K562 (cell line): ENCODE measurements at regions not wholly inside any gene's neighbourhood (a gene's known extent, or its start where the extent isn't known, plus 50 kb on each side); places are given as distances from the start of the nearest gene placed in this dataset.

Experiments used
- ATAC-seq: fragments of 200-7000 bp; cut with Tn5 transposase; 3 replicates; pipeline ENCODE4 v1.9.1; 2020; ENCODE audit warnings: moderate library complexity
- BruUV-seq: library from RNA; stranded (reverse); fragments of 400-500 nt; replicated peaks from 2 replicates; lab custom pipeline; 2021; lab: Mats Ljungman, UMichigan
- CTCF ChIA-PET: fragments of 300-600 bp; formaldehyde crosslinking; extraction: SDS; loops from one replicate; lab custom pipeline; 2021; ENCODE audit warnings: low intra/inter-chr PET ratio; lab: Yijun Ruan, JAX
- POLR2A ChIA-PET: fragments of 300-600, 350-650 bp; sonication (Branson Sonifier 250); formaldehyde crosslinking; extraction: SDS; loops from one replicate; lab custom pipeline; 2021; ENCODE audit warnings: antibody characterized with exemption, inconsistent platforms; lab: Yijun Ruan, JAX
- DNase-seq, 4 experiments: peaks; one replicate each; pipeline versions ENCODE4 v3.0.0 to v3.0.0-alpha.2; 2011 to 2018; ENCODE audit warnings: low spot score in 3 of 4, mixed read lengths in 3 of 4; ENCODE audit errors: extremely low read depth in 1 of 4
- FAIRE-seq: peaks from 2 replicates; lab custom pipeline; 2011; peaks lifted over from hg19 to GRCh38; lab: Jason Lieb, UNC
- H2AFZ ChIP-seq: 2 replicates; pipeline ENCODE4 v1.6.0; 2011; ENCODE audit warnings: low read depth, low read length, control low read depth, inconsistent platforms
- H3K27ac ChIP-seq: fragments of 200-600 bp; 3 replicates; pipeline ENCODE4 v1.8.0; 2011; ENCODE audit warnings: low read depth, mild to moderate bottlenecking, control low read depth, inconsistent platforms, low read length, moderate library complexity, mixed read lengths; ENCODE audit errors: extremely low read depth
- H3K27me3 ChIP-seq, 2 experiments: fragments of 300-600 bp in 1 of 2; 2 replicates in 1 of 2; 3 replicates in 1 of 2; pipeline versions ENCODE4 v1.6.0 to v1.8.0; 2011; ENCODE audit warnings: inconsistent platforms in 2 of 2, low read length in 2 of 2, mild to moderate bottlenecking in 1 of 2, mixed read lengths in 1 of 2, moderate library complexity in 1 of 2; ENCODE audit not compliant: control insufficient read depth in 2 of 2, insufficient read depth in 2 of 2
- H3K36me3 ChIP-seq: fragments of 300-600 bp; 3 replicates; pipeline ENCODE4 v1.8.0; 2011; ENCODE audit warnings: mild to moderate bottlenecking, low read length, inconsistent platforms; ENCODE audit not compliant: control insufficient read depth, insufficient read depth
- H3K4me1 ChIP-seq, 2 experiments: fragments of 200-600 bp in 1 of 2; replicated peaks in 1 of 2; 2 replicates in 1 of 2; 3 replicates in 1 of 2; pipeline versions ENCODE4 v1.5.1 to v1.8.0; 2011; ENCODE audit warnings: inconsistent platforms in 2 of 2, low read length in 2 of 2, mild to moderate bottlenecking in 1 of 2, mixed read lengths in 1 of 2, moderate library complexity in 1 of 2; ENCODE audit not compliant: control insufficient read depth in 2 of 2, insufficient read depth in 2 of 2
- H3K4me2 ChIP-seq: 2 replicates; pipeline ENCODE4 v1.6.1; 2011; ENCODE audit warnings: low read length, control low read depth, inconsistent platforms, mixed read lengths; ENCODE audit not compliant: insufficient read depth
- H3K4me3 ChIP-seq: fragments of 200-600 bp; sonication (generic), shearing (Covaris generic); 2 replicates; pipeline ENCODE4 v1.5.1; 2016; ENCODE audit warnings: control low read depth, inconsistent platforms
- H3K79me2 ChIP-seq: fragments of 200-600 bp; 3 replicates; pipeline ENCODE4 v1.8.0; 2011; ENCODE audit warnings: low read length, inconsistent platforms; ENCODE audit not compliant: control insufficient read depth, insufficient read depth
- H3K9ac ChIP-seq, 2 experiments: 2 replicates each; pipeline versions ENCODE4 v1.6.0 to v1.6.1; 2011; ENCODE audit warnings: low read depth in 2 of 2, low read length in 2 of 2, control low read depth in 1 of 2, inconsistent platforms in 1 of 2, mild to moderate bottlenecking in 1 of 2, mixed read lengths in 1 of 2; ENCODE audit not compliant: insufficient read depth in 1 of 2
- H3K9me1 ChIP-seq: one replicate; pipeline ENCODE4 v1.6.0; 2011; ENCODE audit warnings: inconsistent platforms, mild to moderate bottlenecking, low read length, moderate library complexity; ENCODE audit not compliant: control insufficient read depth, insufficient read depth
- H3K9me3 ChIP-seq: replicated peaks from 2 replicates; pipeline ENCODE4 v1.5.1; 2011; ENCODE audit warnings: low read depth, low read length, inconsistent platforms; ENCODE audit not compliant: control insufficient read depth, insufficient read depth
- H4K20me1 ChIP-seq: replicated peaks from 2 replicates; pipeline ENCODE4 v1.6.1; 2011; ENCODE audit warnings: low read length, inconsistent platforms, mixed read lengths; ENCODE audit not compliant: control insufficient read depth, insufficient read depth
- CTBP1 ChIP-seq: fragments of 450-650 bp; IDR thresholded peaks from 2 replicates; pipeline ENCODE4 v1.6.1; 2016; ENCODE audit warnings: borderline replicate concordance
- CTCF ChIP-seq, 3 experiments: IDR thresholded peaks in 2 of 3; conservative IDR thresholded peaks in 1 of 3; 2 replicates each; pipeline ENCODE4 v1.5.1; 2011 to 2012; ENCODE audit warnings: low read length in 3 of 3, mild to moderate bottlenecking in 3 of 3, control low read depth in 2 of 3, improper control_type of control experiment in 1 of 3, inconsistent platforms in 1 of 3, low read depth in 1 of 3, mixed read lengths in 1 of 3, moderate library complexity in 1 of 3; ENCODE audit not compliant: insufficient read depth in 2 of 3
- ESRRA ChIP-seq: fragments of 450-650 bp; IDR thresholded peaks from 2 replicates; pipeline ENCODE4 v1.6.1; 2014; ENCODE audit warnings: low read depth, mild to moderate bottlenecking, moderate library complexity, borderline replicate concordance
- FIP1L1 ChIP-seq: fragments of 200-400 bp; formaldehyde crosslinking; IDR thresholded peaks from 2 replicates; pipeline ENCODE4 v1.6.1; 2018; ENCODE audit warnings: mild to moderate bottlenecking, low read depth, low read length; ENCODE audit not compliant: poor library complexity, severe bottlenecking
- HMGXB4 ChIP-seq: sonication (generic); formaldehyde crosslinking; IDR thresholded peaks from 2 replicates; pipeline ENCODE4 v1.8.1; 2023; ENCODE audit warnings: mild to moderate bottlenecking, missing genetic modification reagents
- MIER1 ChIP-seq: fragments of 450-650 bp; IDR thresholded peaks from 2 replicates; pipeline ENCODE4 v1.6.1; 2016; ENCODE audit warnings: antibody characterized with exemption, mild to moderate bottlenecking, low read depth
- RAD21 ChIP-seq, 2 experiments: fragments of 250-450 bp in 1 of 2; fragments of 450-650 bp in 1 of 2; sonication (Bioruptor Pico) in 1 of 2; formaldehyde crosslinking in 1 of 2; IDR thresholded peaks in 1 of 2; conservative IDR thresholded peaks in 1 of 2; 2 replicates each; pipeline versions ENCODE4 v1.4.0 to v1.8.0; 2020 to 2022; ENCODE audit warnings: mild to moderate bottlenecking in 2 of 2, moderate library complexity in 1 of 2
- YY1 ChIP-seq, 3 experiments: IDR thresholded peaks; 2 replicates each; pipeline ENCODE4 v1.6.1; 2011; ENCODE audit warnings: low read length in 2 of 3, mild to moderate bottlenecking in 2 of 3, moderate library complexity in 2 of 3, borderline replicate concordance in 1 of 3, control low read depth in 1 of 3, low read depth in 1 of 3; ENCODE audit not compliant: insufficient read depth in 3 of 3, insufficient replicate concordance in 2 of 3, control insufficient read depth in 1 of 3, insufficient read length in 1 of 3; ENCODE audit errors: extremely low read depth in 1 of 3
- ZNF354B ChIP-seq: fragments of 250-450 bp; sonication (Bioruptor Pico); IDR thresholded peaks from 2 replicates; pipeline ENCODE4 v1.4.0; 2020
- ZNF780A ChIP-seq: fragments of 250-450 bp; sonication (Bioruptor Pico); IDR thresholded peaks from 2 replicates; pipeline ENCODE4 v1.5.0; 2021; ENCODE audit warnings: mild to moderate bottlenecking
- WGBS: fragments of 100-300 bp; shearing (Covaris generic); methylation state at CpG from one replicate; pipeline ENCODE4 v1.1.6; 2016; ENCODE audit warnings: low coverage, mixed read lengths; ENCODE audit not compliant: insufficient coverage; ENCODE audit errors: missing lambda C conversion rate; 5-methylcytosine and 5-hydroxymethylcytosine counted together
- in situ Hi-C: fragments of 300-500 bp; cut with MboI; formaldehyde crosslinking; loops from 4 replicates; pipeline ENCODE4 v1.15.0; 2018; ENCODE audit warnings: inconsistent platforms, mixed read lengths
- intact Hi-C: fragments of 100-400 bp; cut with micrococcal nuclease; formaldehyde crosslinking; loops from 2 replicates; pipeline ENCODE4 v1.14.2; 2022

GRCh38 chr10:10677479-10677878, 340.2 kb upstream of the CELF2 start:
- Histone ChIP-seq H3K36me3 (no peaks in the 10 kb centered on the region), H3K27me3 (no peaks in the 10 kb centered on the region), H3K9ac (no peak overlapping the region), H3K4me3 (no peak overlapping the region), H3K9me3 (no peaks in the 10 kb centered on the region), H4K20me1 (no peaks in the 10 kb centered on the region), H3K9me1 (no peaks in the 10 kb centered on the region), H3K27ac (no peak overlapping the region), H3K4me2 (no peak overlapping the region), H3K4me1 (no peaks in the 10 kb centered on the region), H3K79me2 (no peaks in the 10 kb centered on the region), H2AFZ (no peak overlapping the region)
- FAIRE-seq (no peak), ATAC-seq (no peak), DNase-seq (peak in 1 of 4 experiments; percentile 12)
- POLR2A ChIA-PET: no interaction called here
- CTCF ChIA-PET: no interaction called here
- intact Hi-C loops: no loop called here
- in situ Hi-C loops: no loop called here
- TF ChIP-seq CTCF (IDR thresholded peaks at IDR 0.05 in 2 of 3, conservative IDR thresholded peaks at IDR 0.05 in 1 of 3; ENCODE audit: insufficient read depth in 2 of 3, low read depth in 1 of 3, low read length in 3 of 3) (0 out of 6 replicates have a peak, but pooled peaks of 1 of the 3 experiments have one; percentile 3), RAD21 (CRISPR knock-in tag; conservative IDR thresholded peaks at IDR 0.05 in 1 of 2, IDR thresholded peaks at IDR 0.05 in 1 of 2) (peak in 1 of 2 experiments; percentile 53; a peak in 2 of 4 replicates), ZNF354B (CRISPR knock-in tag) (no peak)
- 2% methylated on average over 3 of the region's 3 CpGs for WGBS
- BruUV-seq: no TSS peak

GRCh38 chr10:10680496-10680895, 337.2 kb upstream of the CELF2 start:
- Histone ChIP-seq H3K36me3 (no peaks in the 10 kb centered on the region), H4K20me1 (no peaks in the 10 kb centered on the region), H3K4me1 (no peaks in the 10 kb centered on the region), H3K27me3 (no peaks in the 10 kb centered on the region), H3K79me2 (no peaks in the 10 kb centered on the region), H3K9me1 (no peaks in the 10 kb centered on the region), H3K27ac (no peak overlapping the region), H3K4me3 (no peak overlapping the region), H3K9ac (no peak overlapping the region), H2AFZ (no peak overlapping the region), H3K9me3 (no peaks in the 10 kb centered on the region), H3K4me2 (no peak overlapping the region)
- in situ Hi-C loops: no loop called here
- TF ChIP-seq CTBP1: no peak
- no peak for TF ChIP-seq ZNF780A (CRISPR knock-in tag)
- TF ChIP-seq YY1 (IDR thresholded peaks at IDR 0.05; ENCODE audit: borderline replicate concordance in 1 of 3, control insufficient read depth in 1 of 3, extremely low read depth in 1 of 3, insufficient read depth in 3 of 3, insufficient read length in 1 of 3, insufficient replicate concordance in 2 of 3, low read depth in 1 of 3, low read length in 2 of 3): no peak
- TF ChIP-seq HMGXB4: no peak
- no peak for TF ChIP-seq ESRRA
- TF ChIP-seq FIP1L1: no peak
- TF ChIP-seq MIER1: no peak
- FAIRE-seq (no peak), ATAC-seq (no peak), DNase-seq (no peak)
- intact Hi-C loops: no loop called here
- ChIA-PET CTCF (no interaction called here), POLR2A (interaction anchor here (0.5 kb wide), 1 partner anchor 81 kb away, joined by 3 read pairs; no protein-coding TSS in a partner anchor)
- no TSS peak for BruUV-seq
- WGBS: 0% methylated on average over 5 of the region's 5 CpGs
